Uterus (tissue), 2 donors: ENCODE measurements at regions not wholly inside any gene's neighbourhood (a gene's known extent, or its start where the extent isn't known, plus 50 kb on each side); places are given as distances from the start of the nearest gene placed in this dataset.

Experiments used
- POLR2A ChIP-seq, 2 donors: fragments of 450-650 bp; IDR thresholded peaks; one replicate each; pipeline ENCODE4 v1.6.1; 2016; ENCODE audit warnings: antibody characterized with exemption in 2 of 2, mild to moderate bottlenecking in 1 of 2, moderate library complexity in 1 of 2
- TF ChIP-seq, protein P1 (sequence below), 4 experiments: fragments of 200-600 bp in 2 of 4; fragments of 450-650 bp in 2 of 4; sonication (generic) in 2 of 4; IDR thresholded peaks; one replicate each; pipeline ENCODE4 v1.5.1; 2016 to 2019; ENCODE audit warnings: antibody characterized with exemption in 4 of 4, mild to moderate bottlenecking in 2 of 4, moderate library complexity in 1 of 4

DNA sequence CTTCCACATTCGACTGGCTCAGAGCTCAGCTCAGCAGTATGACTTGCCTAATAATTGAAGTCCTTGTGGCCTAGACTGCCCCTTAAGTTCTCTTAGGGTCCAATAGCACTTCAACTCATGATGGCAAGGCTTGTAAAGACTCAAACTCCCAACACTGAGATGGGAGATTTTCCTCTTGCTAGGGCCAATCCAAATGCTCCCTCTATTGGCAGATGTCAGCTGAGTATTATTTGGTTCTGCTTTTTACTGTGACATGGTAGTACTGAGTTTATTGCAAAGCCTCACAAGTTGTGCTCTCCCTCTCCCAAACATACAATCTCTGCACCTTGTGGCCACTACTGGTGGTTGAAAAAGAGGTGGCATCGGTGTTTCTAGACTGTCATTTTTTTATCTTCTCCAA is 164.2 kb downstream of the ALG10 start:
- no peak for TF ChIP-seq POLR2A (IDR thresholded peaks at IDR 0.05)
- TF ChIP-seq, protein P1, sequence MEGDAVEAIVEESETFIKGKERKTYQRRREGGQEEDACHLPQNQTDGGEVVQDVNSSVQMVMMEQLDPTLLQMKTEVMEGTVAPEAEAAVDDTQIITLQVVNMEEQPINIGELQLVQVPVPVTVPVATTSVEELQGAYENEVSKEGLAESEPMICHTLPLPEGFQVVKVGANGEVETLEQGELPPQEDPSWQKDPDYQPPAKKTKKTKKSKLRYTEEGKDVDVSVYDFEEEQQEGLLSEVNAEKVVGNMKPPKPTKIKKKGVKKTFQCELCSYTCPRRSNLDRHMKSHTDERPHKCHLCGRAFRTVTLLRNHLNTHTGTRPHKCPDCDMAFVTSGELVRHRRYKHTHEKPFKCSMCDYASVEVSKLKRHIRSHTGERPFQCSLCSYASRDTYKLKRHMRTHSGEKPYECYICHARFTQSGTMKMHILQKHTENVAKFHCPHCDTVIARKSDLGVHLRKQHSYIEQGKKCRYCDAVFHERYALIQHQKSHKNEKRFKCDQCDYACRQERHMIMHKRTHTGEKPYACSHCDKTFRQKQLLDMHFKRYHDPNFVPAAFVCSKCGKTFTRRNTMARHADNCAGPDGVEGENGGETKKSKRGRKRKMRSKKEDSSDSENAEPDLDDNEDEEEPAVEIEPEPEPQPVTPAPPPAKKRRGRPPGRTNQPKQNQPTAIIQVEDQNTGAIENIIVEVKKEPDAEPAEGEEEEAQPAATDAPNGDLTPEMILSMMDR (IDR thresholded peaks at IDR 0.05) = no peak
